ENCODE measurements at regions not wholly inside any gene's neighbourhood (a gene's known extent, or its start where the extent isn't known, plus 50 kb on each side); places are given as distances from the start of the nearest gene placed in this dataset.

DNA sequence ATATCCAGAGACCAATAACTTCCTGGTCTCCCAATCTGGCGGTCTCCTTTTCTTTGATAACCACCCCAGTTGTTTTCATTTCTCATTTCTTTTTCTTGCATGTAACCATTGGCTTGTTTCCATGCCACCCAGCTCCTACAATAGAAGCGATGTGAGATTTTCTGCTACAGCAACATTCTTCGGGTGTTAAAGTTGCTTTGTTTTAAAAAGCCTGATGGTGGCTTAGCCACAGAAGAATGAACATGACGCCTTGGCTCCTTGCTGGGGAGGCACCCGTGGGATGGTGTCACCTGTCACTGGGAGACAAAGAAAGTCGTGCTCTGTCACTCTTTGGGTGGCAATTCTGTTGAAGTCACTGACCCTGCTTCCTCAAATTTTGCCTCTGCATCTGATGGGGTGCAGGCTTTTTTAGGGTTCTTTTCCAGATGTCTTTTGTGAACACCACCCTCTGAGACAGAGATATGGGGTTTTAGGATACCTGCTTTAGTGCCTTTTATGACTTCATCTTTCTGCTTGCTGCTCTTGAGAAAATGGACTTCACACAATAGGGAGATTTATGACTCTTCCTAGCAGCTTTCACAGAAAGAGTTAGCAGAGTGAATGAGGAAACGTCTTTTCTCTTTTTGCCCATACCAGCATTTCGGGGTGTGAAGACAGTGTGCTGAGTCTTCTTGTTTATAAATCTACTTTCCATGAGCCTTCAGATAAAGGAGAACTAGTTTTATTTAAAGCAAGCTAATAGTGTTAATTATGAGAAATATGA lies 265.3 kb upstream of the TBX3 start:
- no peak for TF ChIP-seq BRCA1 (IDR thresholded peaks at IDR 0.05; ENCODE audit: low read depth, low read length)
- no peak for TF ChIP-seq POLR2AphosphoS5 (IDR thresholded peaks at IDR 0.05; ENCODE audit: low read depth, low read length)
- no peak for TF ChIP-seq POLR2A (IDR thresholded peaks at IDR 0.05; ENCODE audit: control extremely low read depth in 1 of 2, low read depth in 2 of 2, low read length in 2 of 2)

Measured in H1 (cell line).